ENCODE measurements at regions not wholly inside any gene's neighbourhood (a gene's known extent, or its start where the extent isn't known, plus 50 kb on each side); places are given as distances from the start of the nearest gene placed in this dataset.

DNA sequence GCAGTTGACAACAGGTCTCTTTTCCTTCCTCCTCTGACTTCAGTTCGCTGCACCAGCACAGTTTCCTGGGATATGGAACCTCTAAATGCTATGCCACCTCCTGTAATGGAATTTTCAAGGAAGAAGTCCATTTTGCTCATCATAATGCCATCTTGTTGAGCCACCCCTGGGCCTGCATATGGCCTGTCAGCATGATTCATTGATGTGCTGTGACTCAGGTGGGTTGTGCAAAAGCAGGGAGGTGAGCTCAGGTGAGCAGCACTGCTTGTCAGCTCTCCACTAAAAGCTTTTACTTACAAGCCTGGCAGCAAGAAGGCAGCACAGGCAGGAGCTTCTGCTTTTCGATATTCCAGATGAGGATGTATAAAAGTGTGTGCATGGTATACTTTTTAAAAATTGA, 247.1 kb upstream of the LMCD1 start:
- DNase-seq (ENCODE audit: low read depth in 2 of 2): no peak

- no peak for DNase-seq (ENCODE audit: low read depth in 2 of 2)
These were observed 245.9 kb upstream of the LMCD1 start for GRCh38 chr3:8255725-8256124.

DNA sequence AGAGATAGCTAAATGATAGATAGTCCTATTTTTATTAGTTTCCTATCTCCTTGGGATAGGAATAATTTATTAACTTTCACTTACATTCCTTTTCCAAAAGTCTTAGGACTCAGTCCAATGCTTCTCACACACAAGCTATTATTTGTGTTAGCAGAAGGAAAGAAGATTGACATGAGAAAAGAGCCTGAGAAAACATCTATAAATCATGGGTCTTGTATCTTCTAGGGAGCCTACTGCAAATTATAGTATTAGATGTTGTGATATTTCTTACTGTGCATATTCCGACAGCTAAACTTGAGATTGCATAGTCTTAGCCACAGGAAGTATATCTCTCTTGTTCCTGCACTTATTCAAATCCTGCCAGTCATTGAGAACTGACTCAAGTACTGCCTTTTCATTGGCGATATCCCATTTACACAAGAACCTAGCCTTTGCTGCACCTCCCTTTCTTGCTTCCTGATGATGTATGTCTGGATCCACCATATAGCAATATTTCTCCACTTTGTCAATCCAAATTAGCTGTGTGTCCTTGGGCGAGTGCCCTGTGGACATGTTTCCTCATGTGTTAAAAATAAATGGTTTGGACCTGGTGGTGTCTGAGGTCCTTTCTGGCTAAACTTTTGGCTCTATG, 245.1 kb upstream of the LMCD1 start:
- DNase-seq (ENCODE audit: low read depth in 2 of 2): no peak

- DNase-seq (ENCODE audit: low read depth in 2 of 2): no peak
These were observed 240.6 kb upstream of the LMCD1 start for GRCh38 chr3:8261018-8261417.

- DNase-seq (ENCODE audit: low read depth in 2 of 2): no peak
These were observed 234.9 kb upstream of the LMCD1 start for GRCh38 chr3:8266730-8267131.

DNA sequence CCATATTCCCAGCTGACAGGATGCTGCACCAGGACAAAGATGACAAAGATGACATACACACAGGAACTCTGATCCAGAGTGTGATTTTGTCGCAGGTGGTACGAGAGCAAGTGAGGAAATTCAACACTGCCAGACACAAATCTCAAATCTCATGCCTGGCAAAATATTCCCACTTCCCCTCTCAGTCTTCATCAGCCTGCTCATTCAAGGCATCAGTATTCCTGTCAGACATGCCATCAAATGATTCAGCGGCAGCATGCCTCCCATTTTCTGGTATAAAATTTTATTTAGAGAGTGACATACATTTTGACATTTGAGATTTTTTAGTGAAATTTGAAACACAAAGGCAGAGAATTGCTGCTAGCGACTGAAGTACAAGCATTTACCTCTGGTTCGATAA, 228.1 kb upstream of the LMCD1 start:
- no peak for DNase-seq (ENCODE audit: low read depth in 2 of 2)

GRCh38 chr3:8276056-8276455, 225.6 kb upstream of the LMCD1 start:
- DNase-seq (ENCODE audit: low read depth in 2 of 2): no peak

DNA sequence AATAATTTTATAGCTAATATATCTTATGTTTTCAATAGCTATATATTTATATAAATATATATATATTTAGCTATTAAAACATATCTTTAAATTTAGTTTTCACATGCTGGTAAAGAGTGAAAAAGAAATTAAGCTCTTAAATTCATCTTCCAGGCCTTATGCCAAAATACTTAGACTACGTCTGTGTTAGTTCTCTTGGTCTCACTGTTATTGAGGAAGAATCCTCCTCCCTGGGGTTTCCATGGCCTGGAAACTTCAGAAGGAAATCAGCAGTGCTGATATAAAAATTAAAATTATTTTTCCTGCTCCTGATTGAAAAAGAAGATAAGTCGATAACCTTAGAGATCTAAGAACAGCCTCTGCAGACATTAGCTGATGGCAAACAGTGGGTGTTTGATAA, 225.1 kb upstream of the LMCD1 start:
- no peak for DNase-seq (ENCODE audit: low read depth in 2 of 2)

DNA sequence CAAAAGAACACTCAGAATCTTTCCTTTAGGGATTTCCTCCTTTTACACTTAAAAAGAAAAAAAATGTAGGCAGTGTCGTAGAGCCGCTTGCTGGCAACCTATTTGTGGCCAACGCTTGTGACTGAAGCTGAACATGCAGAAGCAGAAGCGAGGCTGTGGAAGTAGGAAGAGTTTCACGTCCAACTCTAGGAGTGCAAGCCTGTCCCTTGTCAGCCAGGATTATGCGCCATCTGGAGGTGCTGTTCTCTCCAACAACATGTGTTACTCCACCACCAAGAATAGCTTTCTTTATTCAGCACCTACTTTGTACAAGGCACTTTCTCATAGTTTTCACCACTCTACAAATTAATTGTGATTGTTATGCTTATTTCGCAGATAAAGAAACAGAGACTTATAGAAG, 223.2 kb upstream of the LMCD1 start:
- no peak for DNase-seq (ENCODE audit: low read depth in 2 of 2)

- DNase-seq (ENCODE audit: low read depth in 2 of 2): no peak
These were observed 222.1 kb upstream of the LMCD1 start for GRCh38 chr3:8279476-8279875.

DNA sequence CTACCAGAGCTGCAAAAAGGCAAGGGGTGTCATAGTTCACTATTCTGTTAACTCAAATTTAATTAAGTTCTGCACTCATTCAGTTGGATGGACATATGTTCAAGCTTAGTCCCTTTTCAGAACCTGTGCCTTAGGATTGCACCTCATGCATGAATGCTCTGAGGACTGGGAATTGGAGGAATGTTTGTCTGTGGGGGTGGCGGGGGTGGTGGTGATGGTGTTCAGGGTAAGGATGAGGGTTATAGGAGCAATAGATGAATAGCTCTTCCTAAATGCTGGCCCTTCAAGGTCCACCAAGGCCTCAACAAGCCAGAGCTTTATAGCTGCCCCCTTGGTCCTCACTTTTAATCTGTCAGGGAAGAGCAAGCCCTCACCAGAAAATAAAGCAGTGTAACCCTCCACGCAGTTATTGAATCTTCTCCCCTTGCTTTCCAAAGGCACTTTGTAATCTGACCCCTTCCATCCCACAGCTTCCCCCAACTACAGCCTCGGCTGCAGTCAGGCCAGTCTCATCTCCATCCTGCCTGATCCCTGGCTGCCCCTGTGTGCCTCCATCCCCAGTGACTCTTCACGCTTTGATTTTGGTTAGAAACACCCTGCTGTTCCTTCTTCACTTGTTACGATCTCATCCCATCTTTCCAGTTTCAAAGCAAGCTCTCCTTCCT, 221.6 kb upstream of the LMCD1 start:
- no peak for DNase-seq (ENCODE audit: low read depth in 2 of 2)

- no peak for DNase-seq (ENCODE audit: low read depth in 2 of 2)
These were observed 219.0 kb upstream of the LMCD1 start for GRCh38 chr3:8282541-8283165.

DNA sequence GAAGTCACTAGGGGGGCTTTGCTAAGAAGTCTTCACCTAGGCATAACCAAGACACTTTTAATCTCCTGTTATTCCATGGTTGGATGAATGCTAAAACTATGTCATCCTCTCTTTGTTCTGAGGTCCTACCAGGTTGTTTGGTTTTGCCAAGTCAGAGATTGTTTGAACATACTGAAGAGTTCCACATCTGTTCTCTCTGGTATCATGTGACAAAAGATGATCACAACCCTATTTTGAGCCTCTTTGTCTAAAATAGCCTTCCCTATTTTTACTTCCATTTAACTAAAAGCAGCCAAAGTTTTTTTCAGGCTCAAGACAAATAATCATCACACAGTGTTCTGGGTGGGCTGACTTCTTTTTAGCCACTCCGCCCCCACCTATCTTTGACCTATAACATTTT, 218.4 kb upstream of the LMCD1 start:
- DNase-seq (ENCODE audit: low read depth in 2 of 2): no peak

DNA sequence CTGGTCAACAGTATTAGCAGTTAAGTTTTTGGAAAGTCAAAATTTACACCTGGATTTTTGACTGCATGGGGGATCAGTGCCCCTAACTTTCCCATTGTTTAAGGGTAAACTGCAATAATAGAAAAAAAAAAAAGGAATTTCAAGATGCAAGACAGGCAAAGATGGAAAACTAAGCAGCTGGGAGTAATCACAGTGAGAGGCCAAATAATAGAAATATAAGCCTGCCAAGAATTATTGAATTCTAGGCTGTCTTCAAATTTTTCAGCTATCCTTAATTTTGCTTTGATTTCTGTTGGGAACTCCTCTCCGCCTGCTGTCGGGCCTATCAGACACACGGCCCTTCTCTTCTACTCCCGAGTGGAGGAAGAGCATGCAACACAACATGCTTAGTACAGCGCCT, 215.5 kb upstream of the LMCD1 start:
- DNase-seq (ENCODE audit: low read depth in 2 of 2): no peak

DNA sequence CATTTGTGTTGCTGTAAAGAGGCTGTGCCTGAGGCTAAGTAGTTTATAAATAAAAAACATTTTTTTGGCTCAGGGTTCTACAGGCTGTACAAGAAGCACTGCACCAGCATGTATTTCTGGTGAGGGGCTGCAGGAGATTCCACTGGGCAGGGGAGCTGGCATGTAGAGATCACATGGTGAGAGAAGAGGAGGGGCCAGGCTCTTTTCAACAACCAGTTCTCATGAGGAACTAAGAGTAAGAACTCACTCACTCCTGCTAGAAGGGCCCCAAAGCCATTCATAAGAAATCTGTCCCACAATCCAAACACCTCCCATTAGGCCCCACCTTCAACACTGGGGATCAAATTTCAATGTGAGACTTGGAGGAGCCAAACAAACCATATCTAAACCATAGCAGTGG, 214.9 kb upstream of the LMCD1 start:
- no peak for DNase-seq (ENCODE audit: low read depth in 2 of 2)

DNA sequence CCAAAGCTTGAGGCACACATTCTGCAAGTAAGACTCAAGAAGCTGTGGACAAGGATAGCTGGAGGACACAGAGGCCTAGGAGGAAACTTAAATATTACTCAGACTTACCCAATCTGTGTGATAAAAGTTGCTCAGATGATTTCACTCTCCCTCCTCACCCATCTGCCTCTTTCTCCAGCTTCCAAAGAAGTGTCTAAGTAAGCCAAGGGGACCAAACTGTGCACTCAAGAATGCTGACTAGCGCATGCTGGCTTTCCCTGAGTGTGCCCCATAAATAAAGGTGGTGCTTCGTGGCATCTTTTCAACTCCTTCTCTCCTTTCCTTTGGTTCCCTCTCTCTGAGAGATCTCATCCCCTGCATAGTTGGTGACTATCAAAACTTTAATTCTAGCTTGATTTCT, 211.0 kb upstream of the LMCD1 start:
- no peak for DNase-seq (ENCODE audit: low read depth in 2 of 2)

DNA sequence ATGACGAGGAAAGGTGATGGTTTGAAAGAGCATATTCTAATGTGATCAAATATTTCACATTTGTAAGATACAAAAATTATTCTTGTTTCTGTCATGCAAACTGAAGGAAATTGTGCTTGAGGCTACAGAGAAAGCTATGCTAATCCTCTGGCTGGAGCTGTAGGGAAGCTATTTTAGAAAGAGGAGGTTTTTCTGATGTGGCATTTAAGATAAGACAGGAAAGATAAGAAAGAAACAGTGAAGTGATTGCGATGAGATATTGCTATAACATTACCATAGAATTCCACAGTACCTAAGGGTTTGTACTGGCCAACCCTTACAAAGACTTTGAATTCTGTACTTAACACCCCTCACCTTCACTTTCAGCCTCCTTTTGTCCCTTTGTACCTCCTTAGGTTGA, 205.2 kb upstream of the LMCD1 start:
- no peak for DNase-seq (ENCODE audit: low read depth in 2 of 2)

GRCh38 chr3:8298021-8298954, 203.3 kb upstream of the LMCD1 start:
- no peak for DNase-seq (ENCODE audit: low read depth in 2 of 2)

- DNase-seq (ENCODE audit: low read depth in 2 of 2): no peak
These were observed 199.5 kb upstream of the LMCD1 start for GRCh38 chr3:8301977-8302735.

DNA sequence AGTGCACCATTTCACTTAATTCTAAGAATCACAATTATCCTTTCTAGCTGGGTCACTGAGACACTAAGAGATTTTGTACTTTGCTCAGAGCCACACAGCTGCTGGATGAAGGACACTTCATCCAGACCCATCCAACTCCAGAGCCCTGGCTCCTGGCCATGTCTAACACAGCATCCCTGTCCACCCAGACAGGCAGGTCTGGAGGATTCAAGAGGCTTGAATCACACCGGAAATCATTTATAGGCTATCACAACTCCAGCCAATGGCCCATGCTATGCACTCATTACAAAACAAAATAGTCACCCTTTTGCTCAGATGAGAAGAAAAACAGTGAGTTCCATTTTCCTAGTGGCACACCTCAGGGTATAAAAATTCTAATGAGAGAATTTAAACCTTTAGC, 198.2 kb upstream of the LMCD1 start:
- no peak for DNase-seq (ENCODE audit: low read depth in 2 of 2)

DNA sequence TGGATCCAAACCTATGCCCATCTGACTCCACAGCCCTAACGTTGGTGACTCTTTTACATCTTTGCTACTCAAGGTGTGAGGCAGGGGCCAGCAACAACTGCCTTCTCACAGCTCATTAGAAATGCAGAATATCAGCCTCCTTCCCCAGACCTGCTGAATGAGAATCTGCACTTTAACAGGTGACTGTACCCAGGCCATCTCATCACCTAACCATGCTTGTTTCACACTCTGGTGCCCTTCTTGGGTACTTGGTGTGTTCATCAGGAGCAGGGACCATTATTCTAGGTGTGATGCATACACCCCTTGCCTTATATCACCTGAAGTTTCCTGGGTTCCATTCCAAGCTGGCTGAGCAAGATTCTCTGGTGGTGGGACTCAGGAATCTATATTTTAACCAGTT, 196.3 kb upstream of the LMCD1 start:
- DNase-seq (ENCODE audit: low read depth in 2 of 2): no peak

All from activated CD4-positive, alpha-beta T cell treated with anti-CD3 and anti-CD28 coated beads for 24 hours (primary cell).